Aorta (tissue), 5 donors: ENCODE measurements at regions not wholly inside any gene's neighbourhood (a gene's known extent, or its start where the extent isn't known, plus 50 kb on each side); places are given as distances from the start of the nearest gene placed in this dataset.

ENCODE experiments used
- ATAC-seq: fragments of 200-7000 bp; cut with Tn5 transposase; one replicate; pipeline ENCODE4 v1.9.1; 2022; ENCODE audit warnings: moderate library complexity; ENCODE audit not compliant: low FRiP score
- DNase-seq, 2 donors: peaks; one replicate each; pipeline ENCODE4 v3.0.0-alpha.2; 2020
- H3K27ac ChIP-seq, 2 donors: one replicate each; pipeline ENCODE4 v1.5.1; 2013; ENCODE audit warnings: low read length in 2 of 2, mild to moderate bottlenecking in 2 of 2, moderate library complexity in 2 of 2, control low read depth in 1 of 2, inconsistent platforms in 1 of 2, low read depth in 1 of 2
- H3K27me3 ChIP-seq, 2 donors: one replicate each; pipeline ENCODE4 v1.6.1; 2013; ENCODE audit warnings: control low read depth in 1 of 2, low read length in 1 of 2, mild to moderate bottlenecking in 1 of 2, moderate library complexity in 1 of 2; ENCODE audit not compliant: insufficient read depth in 2 of 2, control insufficient read depth in 1 of 2
- H3K36me3 ChIP-seq, 2 donors: one replicate each; pipeline ENCODE4 v1.6.1; 2013; ENCODE audit warnings: control low read depth in 1 of 2, low read length in 1 of 2, mild to moderate bottlenecking in 1 of 2; ENCODE audit not compliant: insufficient read depth in 2 of 2, control insufficient read depth in 1 of 2
- H3K4me1 ChIP-seq, 2 donors: one replicate each; pipeline ENCODE4 v1.6.1; 2013; ENCODE audit warnings: low read length in 2 of 2, control low read depth in 1 of 2, mild to moderate bottlenecking in 1 of 2, moderate library complexity in 1 of 2; ENCODE audit not compliant: insufficient read depth in 2 of 2, control insufficient read depth in 1 of 2
- H3K4me3 ChIP-seq, 2 donors: one replicate each; pipeline ENCODE4 v1.5.1; 2013; ENCODE audit warnings: low read length in 2 of 2, control low read depth in 1 of 2, mild to moderate bottlenecking in 1 of 2
- H3K9me3 ChIP-seq: one replicate; pipeline ENCODE4 v1.6.1; 2013; ENCODE audit warnings: mild to moderate bottlenecking, low read length; ENCODE audit not compliant: control insufficient read depth
- WGBS, 2 donors: extraction: QIAGEN DNeasy Blood & Tissue Kit; methylation state at CpG; one replicate each; pipeline ENCODE4 v1.1.7; 2013; 5-methylcytosine and 5-hydroxymethylcytosine counted together
- intact Hi-C, 2 donors: fragments of 100-400 bp; cut with DNase I; formaldehyde crosslinking; loops; one replicate each; pipeline versions ENCODE4 v1.14.2 to v1.15.0; 2022
- donor health status: healthy with polysubstance abuse.
- donor health status: Bipolar disorder and iron deficiency.
- donor health status: DM: no; HTN: no; CAD: no.
- donor health status: DM: no; HTN: no; CAD: no.
- donor health status: DM: yes; HTN: yes; CAD: no.

DNA sequence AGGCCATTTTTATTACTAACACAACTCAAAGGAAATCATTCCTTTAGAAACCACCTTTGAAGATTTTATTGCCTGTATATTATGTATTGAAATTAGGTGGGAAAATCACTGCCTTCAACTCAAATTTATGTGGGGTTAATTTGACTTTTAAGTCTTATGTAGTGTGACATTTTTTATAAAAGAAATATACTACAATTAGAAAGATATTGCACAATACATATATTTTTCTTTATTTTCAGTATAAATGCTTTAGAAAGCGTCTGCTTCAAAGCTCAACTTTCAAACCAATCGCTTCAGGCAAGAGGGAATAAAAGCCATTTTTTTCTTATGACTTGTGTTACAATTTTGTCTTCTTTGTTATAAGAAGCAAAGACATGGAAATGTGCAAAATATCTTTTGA is 337.4 kb upstream of the ZWINT start:
- no peak for ATAC-seq
- intact Hi-C loops = no loop called here
- H3K4me1 ChIP-seq = no peaks in the 10 kb centered on the region
- no peak overlapping the region for H3K27ac ChIP-seq
- WGBS, 2 donors = 68 to 73% methylated on average over 2 of the region's 2 CpGs
- no peaks in the 10 kb centered on the region for H3K27me3 ChIP-seq
- DNase-seq = no peak
- no peaks in the 10 kb centered on the region for H3K9me3 ChIP-seq
- no peak overlapping the region for H3K4me3 ChIP-seq
- no peaks in the 10 kb centered on the region for H3K36me3 ChIP-seq

DNA sequence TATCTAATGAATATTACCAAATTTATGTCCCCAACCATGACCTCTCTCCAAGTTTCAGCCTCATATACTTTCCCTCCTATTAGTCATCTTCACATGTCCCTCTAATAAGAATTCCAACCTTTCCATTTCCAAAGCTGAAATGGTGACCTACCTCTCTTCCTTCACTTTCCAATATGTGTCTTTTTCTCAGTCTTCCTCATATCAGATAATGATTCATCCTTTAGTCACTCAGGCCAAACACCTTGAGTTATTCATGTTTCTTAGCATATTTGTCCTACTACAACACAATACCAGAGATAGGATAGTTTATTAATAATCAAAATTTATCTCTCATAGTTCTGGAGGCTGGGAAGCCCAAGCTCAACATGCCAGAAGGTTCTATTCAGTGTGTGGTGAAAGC is 318.5 kb upstream of the ZWINT start:
- Histone ChIP-seq H3K9me3 (peaks cover 2% of the 10 kb centered on the region), H3K4me1 (no peaks in the 10 kb centered on the region), H3K36me3 (no peaks in the 10 kb centered on the region), H3K27ac (no peak overlapping the region), H3K27me3 (no peaks in the 10 kb centered on the region), H3K4me3 (no peak overlapping the region)
- DNase-seq (no peak), ATAC-seq (no peak)
- intact Hi-C loops = no loop called here

DNA sequence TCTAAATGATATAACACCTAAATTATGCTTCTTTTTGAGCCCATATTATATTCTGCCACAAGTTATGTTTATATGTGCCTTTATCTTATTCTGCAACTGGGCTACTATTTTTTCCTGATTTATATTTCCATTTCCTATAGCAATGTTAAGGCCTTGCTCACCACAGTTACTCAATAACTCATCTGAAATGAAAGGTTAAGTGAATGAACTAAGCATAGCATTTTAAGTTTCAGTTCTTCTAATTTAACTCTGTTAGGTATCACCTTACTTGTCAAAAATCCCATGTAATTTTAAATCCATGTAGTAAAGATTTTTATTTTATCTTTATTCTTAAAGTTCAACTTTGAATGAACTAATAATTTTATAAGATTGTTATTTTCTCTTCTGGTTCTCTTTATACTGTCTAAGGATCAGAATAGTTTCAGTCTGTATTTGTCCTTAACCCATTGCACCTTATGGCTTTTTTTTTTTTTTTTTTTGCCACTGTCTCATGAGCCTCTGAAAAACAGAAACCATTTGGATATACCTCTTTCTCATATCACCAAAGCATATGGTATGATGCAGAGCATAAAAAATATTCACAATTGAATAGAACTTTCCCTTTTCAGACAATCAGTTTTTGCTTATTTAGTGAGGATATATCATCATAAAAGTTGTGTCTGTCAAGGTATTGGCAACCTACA is 301.8 kb upstream of the ZWINT start:
- DNase-seq (no peak), ATAC-seq (no peak)
- H3K4me3 ChIP-seq = no peak overlapping the region
- no peaks in the 10 kb centered on the region for H3K27me3 ChIP-seq
- H3K4me1 ChIP-seq = no peaks in the 10 kb centered on the region
- intact Hi-C loops = no loop called here
- no peak overlapping the region for H3K27ac ChIP-seq
- H3K36me3 ChIP-seq = no peaks in the 10 kb centered on the region
- H3K9me3 ChIP-seq = peaks cover 1% of the 10 kb centered on the region

DNA sequence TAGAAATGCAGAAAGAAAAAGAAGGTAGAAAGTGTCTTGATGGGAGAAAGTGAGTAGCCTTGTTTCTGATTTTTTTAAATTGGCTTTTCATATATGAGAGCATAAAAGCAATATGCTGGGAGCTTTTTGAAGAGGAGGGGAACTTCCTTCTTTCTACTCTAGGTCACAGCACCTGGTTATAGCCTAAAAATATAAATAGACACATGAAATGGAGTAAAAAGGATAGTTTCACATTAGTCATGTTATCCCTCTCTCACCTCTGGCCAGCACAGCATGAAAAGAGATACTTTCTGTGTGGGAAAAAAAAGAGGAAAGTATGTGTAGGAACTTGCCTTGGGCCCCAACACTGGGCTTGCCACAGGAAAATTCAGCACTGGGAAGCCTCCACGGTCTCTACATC is 292.2 kb upstream of the ZWINT start:
- Histone ChIP-seq H3K4me1 (no peaks in the 10 kb centered on the region), H3K27me3 (no peaks in the 10 kb centered on the region), H3K4me3 (no peak overlapping the region), H3K27ac (no peak overlapping the region), H3K9me3 (peaks cover 3% of the 10 kb centered on the region), H3K36me3 (no peaks in the 10 kb centered on the region)
- DNase-seq (no peak), ATAC-seq (no peak)
- intact Hi-C loops = no loop called here
- 67 to 68% methylated on average over 1 of the region's 1 CpG for whole genome bisulfite sequencing, 2 donors

GRCh38 chr10:56646329-56647111 is 285.5 kb upstream of the ZWINT start:
- no peak overlapping the region for H3K4me3 ChIP-seq
- H3K9me3 ChIP-seq = no peaks in the 10 kb centered on the region
- H3K36me3 ChIP-seq = no peaks in the 10 kb centered on the region
- no peak for DNase-seq
- no peak for ATAC-seq
- no peaks in the 10 kb centered on the region for H3K27me3 ChIP-seq
- WGBS, 2 donors = 84 to 87% methylated on average over 13 of the region's 13 CpGs
- H3K27ac ChIP-seq = no peak overlapping the region
- intact Hi-C loops = no loop called here
- H3K4me1 ChIP-seq = no peaks in the 10 kb centered on the region

- 78 to 85% methylated on average over 1 of the region's 1 CpG for WGBS, 2 donors
- Histone ChIP-seq H3K9me3 (no peaks in the 10 kb centered on the region), H3K36me3 (no peaks in the 10 kb centered on the region), H3K27ac (no peak overlapping the region), H3K4me1 (no peaks in the 10 kb centered on the region), H3K27me3 (no peaks in the 10 kb centered on the region), H3K4me3 (no peak overlapping the region)
- intact Hi-C loops = no loop called here
- ATAC-seq (no peak), DNase-seq (no peak)
These were observed 272.9 kb upstream of the ZWINT start for GRCh38 chr10:56633876-56634452.

GRCh38 chr10:56632537-56632936 is 271.5 kb upstream of the ZWINT start:
- ATAC-seq (no peak), DNase-seq (no peak)
- no peaks in the 10 kb centered on the region for H3K9me3 ChIP-seq
- no peaks in the 10 kb centered on the region for H3K4me1 ChIP-seq
- intact Hi-C loops = no loop called here
- H3K36me3 ChIP-seq = no peaks in the 10 kb centered on the region
- H3K27ac ChIP-seq = no peak overlapping the region
- no peak overlapping the region for H3K4me3 ChIP-seq
- WGBS, 2 donors = 67% methylated on average over 2 of the region's 2 CpGs
- H3K27me3 ChIP-seq = no peaks in the 10 kb centered on the region

- DNase-seq = no peak
- H3K4me3 ChIP-seq = no peak overlapping the region
- intact Hi-C loops = no loop called here
- no peaks in the 10 kb centered on the region for H3K36me3 ChIP-seq
- ATAC-seq = no peak
- no peaks in the 10 kb centered on the region for H3K4me1 ChIP-seq
- no peaks in the 10 kb centered on the region for H3K27me3 ChIP-seq
- peaks cover 2% of the 10 kb centered on the region for H3K9me3 ChIP-seq
- no peak overlapping the region for H3K27ac ChIP-seq
These were observed 263.0 kb upstream of the ZWINT start for GRCh38 chr10:56624082-56624481.

GRCh38 chr10:56623064-56623463 is 262.0 kb upstream of the ZWINT start:
- 15 to 19% methylated on average over 2 of the region's 2 CpGs for whole genome bisulfite sequencing, 2 donors
- Histone ChIP-seq H3K27ac (no peak overlapping the region), H3K36me3 (no peaks in the 10 kb centered on the region), H3K4me3 (no peak overlapping the region), H3K27me3 (no peaks in the 10 kb centered on the region), H3K9me3 (peaks cover 2% of the 10 kb centered on the region), H3K4me1 (no peaks in the 10 kb centered on the region)
- intact Hi-C loops = no loop called here
- no peak for ATAC-seq
- DNase-seq = no peak
